BJ (cell line): ENCODE measurements at regions not wholly inside any gene's neighbourhood (a gene's known extent, or its start where the extent isn't known, plus 50 kb on each side); places are given as distances from the start of the nearest gene placed in this dataset.
"Not testable (repeated sequence)": the region's sequence is repeated elsewhere in the genome, so short reads cannot be mapped to it uniquely, and the experiment has no call there.

Experiments used
- CTCF ChIA-PET: fragments of 350-600 bp; formaldehyde crosslinking; extraction: SDS; loops from one replicate; lab custom pipeline; 2021; ENCODE audit warnings: antibody characterized with exemption, inconsistent platforms; lab: Yijun Ruan, JAX
- POLR2A ChIA-PET: fragments of 300-600 bp; sonication (Branson Sonifier 250); formaldehyde crosslinking; extraction: SDS; loops from one replicate; lab custom pipeline; 2021; ENCODE audit warnings: antibody characterized with exemption; lab: Charles Lee
- DNase-seq: peaks from one replicate; pipeline ENCODE4 v3.0.0-alpha.2; 2011; ENCODE audit warnings: low read depth
- H3K27me3 ChIP-seq: 2 replicates; pipeline ENCODE4 v1.6.0; 2011; ENCODE audit warnings: low read length; ENCODE audit not compliant: control insufficient read depth, insufficient read depth
- H3K36me3 ChIP-seq: 2 replicates; pipeline ENCODE4 v1.5.1; 2011; ENCODE audit warnings: low read length; ENCODE audit not compliant: control insufficient read depth, insufficient read depth
- H3K4me3 ChIP-seq: 2 replicates; pipeline ENCODE4 v1.5.1; 2011; ENCODE audit warnings: low read depth, mild to moderate bottlenecking, control low read depth, low read length
- TF ChIP-seq, protein P1 (sequence below): IDR thresholded peaks from 2 replicates; pipeline ENCODE4 v1.5.1; 2011; ENCODE audit warnings: low read depth, mild to moderate bottlenecking, control low read depth, inconsistent platforms, low read length, moderate library complexity; ENCODE audit not compliant: insufficient read depth

DNA sequence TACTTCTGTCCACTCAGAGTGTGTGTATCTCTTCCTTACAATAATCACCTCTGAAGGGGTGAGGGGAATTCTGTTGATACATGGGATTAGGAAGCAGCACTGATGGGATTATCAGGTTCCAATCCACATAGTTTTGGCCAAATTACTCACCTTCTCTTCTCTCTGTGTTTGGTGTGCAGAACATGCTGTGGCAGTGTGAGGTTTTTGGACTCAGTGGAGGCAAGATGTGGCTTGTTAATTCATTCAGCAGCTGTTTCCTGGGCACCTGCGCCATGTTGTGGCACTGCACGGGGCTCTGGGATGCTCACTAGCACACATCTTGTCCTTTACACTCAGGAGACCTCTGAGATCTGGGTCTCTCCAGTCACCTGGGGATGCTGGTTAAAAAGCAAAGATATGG lies 350.3 kb upstream of the HS6ST1 start:
- ChIA-PET POLR2A (no interaction called here), CTCF (no interaction called here)
- no peak overlapping the region for H3K4me3 ChIP-seq

DNA sequence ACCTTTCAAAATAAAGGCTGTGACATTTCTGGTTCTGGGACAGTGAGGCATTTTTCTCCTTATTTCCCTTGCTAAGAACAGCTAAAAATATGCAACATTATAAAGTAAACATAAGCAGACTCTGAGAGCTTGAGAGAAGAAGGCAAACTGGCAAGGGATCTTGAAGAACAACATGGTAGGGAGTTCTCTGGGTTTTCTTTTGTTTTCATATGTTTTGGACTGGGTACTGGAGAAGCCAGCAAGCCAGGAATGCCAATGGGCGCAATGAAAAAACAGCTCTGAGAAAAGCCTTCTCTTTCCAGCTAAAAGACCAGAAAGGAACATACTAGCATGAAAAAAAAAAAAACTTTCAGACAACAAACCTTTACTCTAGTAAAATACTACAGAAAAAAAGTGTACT lies 351.4 kb upstream of the HS6ST1 start:
- H3K36me3 ChIP-seq = no peaks in the 10 kb centered on the region
- TF ChIP-seq, protein P1, sequence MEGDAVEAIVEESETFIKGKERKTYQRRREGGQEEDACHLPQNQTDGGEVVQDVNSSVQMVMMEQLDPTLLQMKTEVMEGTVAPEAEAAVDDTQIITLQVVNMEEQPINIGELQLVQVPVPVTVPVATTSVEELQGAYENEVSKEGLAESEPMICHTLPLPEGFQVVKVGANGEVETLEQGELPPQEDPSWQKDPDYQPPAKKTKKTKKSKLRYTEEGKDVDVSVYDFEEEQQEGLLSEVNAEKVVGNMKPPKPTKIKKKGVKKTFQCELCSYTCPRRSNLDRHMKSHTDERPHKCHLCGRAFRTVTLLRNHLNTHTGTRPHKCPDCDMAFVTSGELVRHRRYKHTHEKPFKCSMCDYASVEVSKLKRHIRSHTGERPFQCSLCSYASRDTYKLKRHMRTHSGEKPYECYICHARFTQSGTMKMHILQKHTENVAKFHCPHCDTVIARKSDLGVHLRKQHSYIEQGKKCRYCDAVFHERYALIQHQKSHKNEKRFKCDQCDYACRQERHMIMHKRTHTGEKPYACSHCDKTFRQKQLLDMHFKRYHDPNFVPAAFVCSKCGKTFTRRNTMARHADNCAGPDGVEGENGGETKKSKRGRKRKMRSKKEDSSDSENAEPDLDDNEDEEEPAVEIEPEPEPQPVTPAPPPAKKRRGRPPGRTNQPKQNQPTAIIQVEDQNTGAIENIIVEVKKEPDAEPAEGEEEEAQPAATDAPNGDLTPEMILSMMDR = no peak
- H3K4me3 ChIP-seq = no peak overlapping the region
- H3K27me3 ChIP-seq = peaks cover 2% of the 10 kb centered on the region; the same call in 1 of the 2 replicates
- POLR2A ChIA-PET = no interaction called here
- no peak for DNase-seq
- CTCF ChIA-PET = interaction anchor here (0.9 to 1.2 kb wide), 2 partner anchors 25 to 40 kb away, joined by 3 to 4 read pairs; no protein-coding TSS in a partner anchor

More for the DNA sequence above, 350.3 kb upstream of the HS6ST1 start:
- Histone ChIP-seq H3K36me3 (no peaks in the 10 kb centered on the region), H3K27me3 (peaks cover 2% of the 10 kb centered on the region; the same call in 1 of the 2 replicates)
- DNase-seq = no peak
- TF ChIP-seq, protein P1 = no peak

DNA sequence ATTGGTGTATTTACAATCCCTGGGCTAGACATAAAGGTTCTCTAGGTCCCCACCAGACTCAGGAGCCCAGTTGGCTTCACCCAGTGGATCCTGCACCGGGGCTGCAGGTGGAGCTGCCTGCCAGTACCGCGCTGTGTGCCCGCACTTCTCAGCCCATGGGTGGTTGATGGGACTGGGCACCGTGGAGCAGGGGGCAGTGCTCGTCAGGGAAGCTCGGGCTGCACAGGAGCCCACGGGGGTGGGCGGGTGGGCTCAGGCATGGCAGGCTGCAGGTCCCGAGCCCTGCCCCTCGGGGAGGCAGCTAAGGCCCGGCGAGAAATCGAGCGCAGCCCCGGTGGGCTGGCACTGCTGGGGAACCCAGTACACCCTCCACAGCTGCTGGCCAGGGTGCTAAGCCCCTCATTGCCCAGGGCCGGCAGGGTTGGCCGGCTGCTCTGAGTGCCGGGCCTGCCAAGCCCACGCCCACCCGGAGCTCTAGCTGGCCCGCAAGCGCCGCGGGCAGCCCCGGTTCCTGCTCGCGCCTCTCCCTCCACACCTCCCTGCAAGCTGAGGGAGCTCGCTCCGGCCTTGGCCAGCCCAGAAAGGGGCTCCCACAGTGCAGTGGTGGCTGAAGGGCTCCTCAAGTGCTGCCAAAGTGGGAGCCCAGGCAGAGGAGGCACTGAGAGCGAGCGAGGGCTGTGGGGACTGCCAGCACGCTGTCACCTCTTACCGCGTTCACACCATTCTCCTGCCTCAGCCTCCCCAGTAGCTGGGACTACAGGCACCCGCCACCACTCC lies 353.5 kb upstream of the HS6ST1 start:
- POLR2A ChIA-PET, H3K27me3 ChIP-seq, CTCF ChIA-PET, DNase-seq, H3K4me3 ChIP-seq, H3K36me3 ChIP-seq: not testable (repeated sequence)

DNA sequence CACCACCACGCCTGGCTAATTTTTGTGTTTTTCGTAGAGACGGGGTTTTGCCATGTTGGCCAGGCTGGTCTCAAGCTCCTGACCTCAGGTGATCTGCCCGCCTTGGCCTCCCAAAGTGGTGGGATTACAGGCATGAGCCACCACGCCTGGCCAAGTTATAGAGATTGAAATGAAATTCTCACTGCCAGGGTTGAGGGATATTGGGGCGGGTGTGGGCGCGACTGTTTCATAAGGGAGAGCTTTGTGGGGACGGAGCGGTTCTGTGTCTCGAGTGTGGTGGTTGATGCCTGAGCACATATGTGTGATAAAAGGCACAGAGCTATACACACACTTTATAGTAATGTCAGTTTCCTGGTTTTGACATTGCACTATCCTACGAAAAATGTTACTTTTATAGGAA lies 361.0 kb upstream of the HS6ST1 start:
- H3K4me3 ChIP-seq, CTCF ChIA-PET, DNase-seq, H3K36me3 ChIP-seq, H3K27me3 ChIP-seq, POLR2A ChIA-PET: not testable (repeated sequence)

DNA sequence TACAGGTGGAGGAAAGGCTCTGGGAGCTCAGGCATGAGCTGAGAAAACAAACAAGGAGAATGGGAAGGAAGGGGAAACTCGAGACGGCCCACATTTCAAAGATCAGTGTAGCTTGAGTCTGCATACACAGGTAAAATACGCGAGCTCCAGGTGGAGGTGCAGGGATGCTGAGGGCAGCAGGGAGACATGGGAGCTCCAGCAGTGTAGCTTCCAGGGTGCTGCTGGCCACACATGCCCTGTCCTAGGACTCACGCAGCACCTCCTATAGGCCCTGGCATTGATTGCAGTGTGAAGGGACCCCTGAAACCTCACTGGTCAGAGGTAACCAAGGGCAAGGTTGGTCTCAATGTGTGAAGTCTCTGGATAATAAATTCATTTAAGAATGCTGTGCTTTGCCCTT lies 362.8 kb upstream of the HS6ST1 start:
- POLR2A ChIA-PET = no interaction called here
- CTCF ChIA-PET = no interaction called here

DNA sequence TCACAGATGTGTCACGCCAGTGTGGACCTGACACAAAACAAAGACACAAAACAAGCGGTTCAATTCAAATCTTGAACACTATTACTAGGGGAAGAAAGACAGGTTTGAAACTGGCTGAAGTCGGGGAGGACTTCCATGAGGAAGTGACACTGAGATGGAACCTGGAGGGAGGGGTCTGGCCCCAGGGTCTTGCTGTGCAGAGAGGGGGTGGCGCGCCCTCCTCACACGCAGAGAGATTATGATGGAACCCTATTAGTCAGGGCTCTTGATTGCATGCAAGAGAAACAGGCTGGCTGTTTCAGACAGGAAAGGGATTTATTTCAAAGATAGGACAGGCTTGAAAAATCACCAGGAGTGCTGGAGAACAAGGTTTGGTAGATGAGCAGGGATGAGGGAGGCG lies 363.6 kb upstream of the HS6ST1 start:
- CTCF ChIA-PET = no interaction called here
- POLR2A ChIA-PET = no interaction called here

More for the DNA sequence above, 362.8 kb upstream of the HS6ST1 start:
- 0 out of 2 replicates have a peak, but pooled peaks cover 3% of the 10 kb centered on the region for H3K27me3 ChIP-seq
- no peak overlapping the region for H3K4me3 ChIP-seq
- TF ChIP-seq, protein P1 = no peak
- no peaks in the 10 kb centered on the region for H3K36me3 ChIP-seq
- DNase-seq = no peak

More for the DNA sequence above, 363.6 kb upstream of the HS6ST1 start:
- H3K27me3 ChIP-seq = 0 out of 2 replicates have a peak, but pooled peaks cover 3% of the 10 kb centered on the region
- TF ChIP-seq, protein P1 = no peak
- DNase-seq = no peak
- no peak overlapping the region for H3K4me3 ChIP-seq
- no peaks in the 10 kb centered on the region for H3K36me3 ChIP-seq
